ENCODE measurements at regions not wholly inside any gene's neighbourhood (a gene's known extent, or its start where the extent isn't known, plus 50 kb on each side); places are given as distances from the start of the nearest gene placed in this dataset.

GRCh38 chr22:47245786-47246185, 483.3 kb downstream of the TBC1D22A start:
- DNase-seq (ENCODE audit: low read depth) = no peak

- no peak for DNase-seq (ENCODE audit: low read depth)
Observed at GRCh38 chr22:47245286-47245685, 482.8 kb downstream of the TBC1D22A start.

GRCh38 chr22:47240116-47240515, 477.7 kb downstream of the TBC1D22A start:
- DNase-seq (ENCODE audit: low read depth) = no peak

GRCh38 chr22:47239474-47239860, 477.0 kb downstream of the TBC1D22A start:
- no peak for DNase-seq (ENCODE audit: low read depth)

GRCh38 chr22:47238690-47239473, 476.4 kb downstream of the TBC1D22A start:
- DNase-seq (ENCODE audit: low read depth) = no peak

GRCh38 chr22:47237890-47238480, 475.5 kb downstream of the TBC1D22A start:
- DNase-seq (ENCODE audit: low read depth) = no peak

- DNase-seq (ENCODE audit: low read depth) = no peak
Observed at GRCh38 chr22:47236718-47237117, 474.3 kb downstream of the TBC1D22A start.

GRCh38 chr22:47236161-47236560, 473.7 kb downstream of the TBC1D22A start:
- DNase-seq (ENCODE audit: low read depth) = no peak

GRCh38 chr22:47233316-47234243, 471.1 kb downstream of the TBC1D22A start:
- DNase-seq (ENCODE audit: low read depth) = no peak

- DNase-seq (ENCODE audit: low read depth) = no peak
Observed at GRCh38 chr22:47232753-47233152, 470.3 kb downstream of the TBC1D22A start.

GRCh38 chr22:47232197-47232596, 469.7 kb downstream of the TBC1D22A start:
- DNase-seq (ENCODE audit: low read depth) = no peak

GRCh38 chr22:47231759-47232158, 469.3 kb downstream of the TBC1D22A start:
- DNase-seq (ENCODE audit: low read depth) = no peak

- DNase-seq (ENCODE audit: low read depth) = no peak
Observed at GRCh38 chr22:47230741-47231140, 468.3 kb downstream of the TBC1D22A start.

GRCh38 chr22:47230251-47230650, 467.8 kb downstream of the TBC1D22A start:
- DNase-seq (ENCODE audit: low read depth) = no peak

- no peak for DNase-seq (ENCODE audit: low read depth)
Observed at GRCh38 chr22:47228767-47229166, 466.3 kb downstream of the TBC1D22A start.

GRCh38 chr22:47225931-47226633, 463.6 kb downstream of the TBC1D22A start:
- no peak for DNase-seq (ENCODE audit: low read depth)

GRCh38 chr22:47225080-47225930, 462.9 kb downstream of the TBC1D22A start:
- no peak for DNase-seq (ENCODE audit: low read depth)

Data from non-pigmented ciliary epithelial cell (primary cell).